B cell (primary cell): ENCODE measurements at regions not wholly inside any gene's neighbourhood (a gene's known extent, or its start where the extent isn't known, plus 50 kb on each side); places are given as distances from the start of the nearest gene placed in this dataset.

Experiments used
- ATAC-seq: fragments of 200-7000 bp; cut with Tn5 transposase; one replicate; pipeline ENCODE4 v1.10.0; 2021; ENCODE audit warnings: low read depth, mild to moderate bottlenecking, moderate number of reproducible peaks, moderate library complexity
- CTCF ChIA-PET: fragments of 350-600 bp; sonication (Branson Sonifier 250); formaldehyde crosslinking; loops from one replicate; lab custom pipeline; 2021; ENCODE audit warnings: antibody characterized with exemption, inconsistent platforms; lab: Charles Lee
- POLR2A ChIA-PET: fragments of 350-600 bp; sonication (Branson Sonifier 250); formaldehyde crosslinking; loops from one replicate; lab custom pipeline; 2021; ENCODE audit warnings: antibody characterized with exemption; lab: Charles Lee
- DNase-seq: peaks from one replicate; pipeline ENCODE4 v3.0.0; 2013
- H2AFZ ChIP-seq: 2 replicates; pipeline ENCODE4 v1.6.1; 2012; ENCODE audit warnings: mild to moderate bottlenecking, low read depth, low read length; ENCODE audit not compliant: insufficient read depth, poor library complexity, severe bottlenecking
- H3K27ac ChIP-seq, 2 donors: 1 replicate in 1 of 2; 2 replicates in 1 of 2; pipeline ENCODE4 v1.5.1; 2012 to 2013; ENCODE audit warnings: low read length in 2 of 2, mild to moderate bottlenecking in 2 of 2, moderate library complexity in 1 of 2
- H3K27me3 ChIP-seq, 4 experiments: fragments of 200-600 bp in 1 of 4; sonication (generic) in 1 of 4; replicated peaks in 1 of 4; 1 replicate in 2 of 4; 2 replicates in 2 of 4; pipeline versions ENCODE4 v1.6.1 to v1.7.0; 2013 to 2016; ENCODE audit warnings: low read length in 3 of 4, mild to moderate bottlenecking in 2 of 4, mixed read lengths in 1 of 4, moderate library complexity in 1 of 4; ENCODE audit not compliant: insufficient read depth in 4 of 4, control insufficient read depth in 3 of 4; ENCODE audit errors: control extremely low read depth in 1 of 4
- H3K36me3 ChIP-seq, 2 experiments: replicated peaks in 1 of 2; 1 replicate in 1 of 2; 2 replicates in 1 of 2; pipeline versions ENCODE4 v1.6.1 to v1.7.1; 2013; ENCODE audit warnings: low read length in 1 of 2; ENCODE audit not compliant: insufficient read depth in 2 of 2, control insufficient read depth in 1 of 2; ENCODE audit errors: control extremely low read depth in 1 of 2, extremely low read depth in 1 of 2
- H3K4me1 ChIP-seq, 2 donors: fragments of 200-600 bp in 1 of 2; sonication (generic) in 1 of 2; 1 replicate in 1 of 2; 2 replicates in 1 of 2; pipeline versions ENCODE4 v1.5.1 to v1.6.1; 2013 to 2017; ENCODE audit warnings: low read length in 2 of 2; ENCODE audit not compliant: control insufficient read depth in 2 of 2, insufficient read depth in 2 of 2
- H3K4me2 ChIP-seq: replicated peaks from 2 replicates; pipeline ENCODE3; 2012; ENCODE audit warnings: mild to moderate bottlenecking, low read depth, low read length; ENCODE audit not compliant: poor library complexity, severe bottlenecking
- H3K4me3 ChIP-seq, 5 experiments: fragments of 200-600 bp in 1 of 5; sonication (generic) in 1 of 5; 1 replicate in 3 of 5; 2 replicates in 2 of 5; pipeline versions ENCODE4 v1.5.1 to v1.7.0; 2011 to 2016; ENCODE audit warnings: low read length in 4 of 5, mild to moderate bottlenecking in 4 of 5, low read depth in 2 of 5, control low read depth in 1 of 5, moderate library complexity in 1 of 5; ENCODE audit not compliant: insufficient read depth in 1 of 5; ENCODE audit errors: control extremely low read depth in 1 of 5, extremely low read depth in 1 of 5
- H3K79me2 ChIP-seq: fragments of 200-600 bp; sonication (generic); one replicate; pipeline ENCODE4 v1.6.0; 2016; ENCODE audit warnings: low read length; ENCODE audit not compliant: control insufficient read depth, insufficient read depth
- H3K9ac ChIP-seq: fragments of 200-600 bp; sonication (generic); 2 replicates; pipeline ENCODE4 v1.6.1; 2017; ENCODE audit warnings: mild to moderate bottlenecking, low read length, moderate library complexity
- H3K9me3 ChIP-seq, 3 donors: one replicate each; pipeline versions ENCODE4 v1.6.1 to v1.7.1; 2013; ENCODE audit warnings: low read length in 2 of 3; ENCODE audit not compliant: control insufficient read depth in 2 of 3, insufficient read depth in 1 of 3; ENCODE audit errors: control extremely low read depth in 1 of 3
- H4K20me1 ChIP-seq: 2 replicates; pipeline ENCODE4 v1.6.0; 2012; ENCODE audit warnings: mild to moderate bottlenecking, low read length; ENCODE audit not compliant: insufficient read depth, control insufficient read depth, poor library complexity, severe bottlenecking
- H3K27ac Mint-ChIP-seq: one replicate; pipeline ENCODE4 v1.8.0; 2021; ENCODE audit warnings: mixed read lengths
- H3K27me3 Mint-ChIP-seq: one replicate; pipeline ENCODE4 v1.8.0; 2021; ENCODE audit warnings: mixed read lengths
- H3K4me1 Mint-ChIP-seq: one replicate; pipeline ENCODE4 v1.8.0; 2021; ENCODE audit warnings: mixed read lengths
- H3K4me3 Mint-ChIP-seq: one replicate; pipeline ENCODE4 v1.8.0; 2021; ENCODE audit warnings: mixed read lengths
- H3K9me3 Mint-ChIP-seq: one replicate; pipeline ENCODE4 v1.8.0; 2022; ENCODE audit warnings: mixed read lengths; ENCODE audit not compliant: insufficient read depth
- CTCF ChIP-seq: fragments of 200-600 bp; IDR thresholded peaks from one replicate; pipeline ENCODE4 v1.8.0; 2022; ENCODE audit warnings: antibody characterized with exemption, mild to moderate bottlenecking
- EZH2 ChIP-seq: IDR thresholded peaks from 2 replicates; pipeline ENCODE4 v1.6.1; 2012; ENCODE audit warnings: borderline replicate concordance, low read depth, mild to moderate bottlenecking, moderate library complexity, low read length; ENCODE audit not compliant: insufficient read depth, poor library complexity, severe bottlenecking
- WGBS: methylation state at CpG from one replicate; pipeline ENCODE4 v1.1.5; 2013; ENCODE audit warnings: missing lambda C conversion rate; ENCODE audit not compliant: insufficient coverage; 5-methylcytosine and 5-hydroxymethylcytosine counted together
- intact Hi-C: fragments of 100-400 bp; cut with micrococcal nuclease; formaldehyde crosslinking; loops from one replicate; pipeline ENCODE4 v1.10.0; 2022

GRCh38 chr6:22706651-22707050 lies 137.3 kb downstream of the HDGFL1 start:
- DNase-seq (no peak), ATAC-seq (no peak)
- intact Hi-C loops, result no loop called here
- Mint-ChIP-seq H3K27ac (no peak overlapping the region), H3K27me3 (no peaks in the 10 kb centered on the region), H3K9me3 (no peaks in the 10 kb centered on the region), H3K4me1 (no peaks in the 10 kb centered on the region), H3K4me3 (no peak overlapping the region)
- Histone ChIP-seq H3K4me1 (no peaks in the 10 kb centered on the region), H3K27ac (no peak overlapping the region), H4K20me1 (no peaks in the 10 kb centered on the region), H3K9me3 (no peaks in the 10 kb centered on the region), H3K79me2 (no peaks in the 10 kb centered on the region), H3K4me3 (no peak overlapping the region), H3K36me3 (no peaks in the 10 kb centered on the region), H3K9ac (no peak overlapping the region), H3K27me3 (no peaks in the 10 kb centered on the region), H3K4me2 (no peak overlapping the region), H2AFZ (no peak overlapping the region)
- TF ChIP-seq CTCF, result no peak
- ChIA-PET POLR2A (no interaction called here), CTCF (no interaction called here)
- WGBS, result 74% methylated on average over 2 of the region's 5 CpGs

GRCh38 chr6:22708469-22708868 lies 139.1 kb downstream of the HDGFL1 start:
- Mint-ChIP-seq H3K4me1 (no peaks in the 10 kb centered on the region), H3K9me3 (no peaks in the 10 kb centered on the region), H3K4me3 (no peak overlapping the region), H3K27me3 (no peaks in the 10 kb centered on the region), H3K27ac (no peak overlapping the region)
- Histone ChIP-seq H3K4me1 (no peaks in the 10 kb centered on the region), H3K27me3 (no peaks in the 10 kb centered on the region), H3K36me3 (no peaks in the 10 kb centered on the region), H3K9me3 (no peaks in the 10 kb centered on the region), H3K9ac (no peak overlapping the region), H3K4me3 (no peak overlapping the region), H4K20me1 (no peaks in the 10 kb centered on the region), H3K79me2 (no peaks in the 10 kb centered on the region), H3K27ac (no peak overlapping the region), H3K4me2 (no peak overlapping the region), H2AFZ (no peak overlapping the region)
- ChIA-PET POLR2A (no interaction called here), CTCF (no interaction called here)
- intact Hi-C loops, result no loop called here
- no peak for DNase-seq
- ATAC-seq, result no peak
- 84% methylated on average over 2 of the region's 2 CpGs for WGBS
- TF ChIP-seq EZH2 (no peak), CTCF (no peak)
